ENCODE measurements at regions not wholly inside any gene's neighbourhood (a gene's known extent, or its start where the extent isn't known, plus 50 kb on each side); places are given as distances from the start of the nearest gene placed in this dataset.

GRCh38 chr6:129774697-129775447 is 64.9 kb upstream of the ARHGAP18 start (continued):
- TF ChIP-seq, protein P1, sequence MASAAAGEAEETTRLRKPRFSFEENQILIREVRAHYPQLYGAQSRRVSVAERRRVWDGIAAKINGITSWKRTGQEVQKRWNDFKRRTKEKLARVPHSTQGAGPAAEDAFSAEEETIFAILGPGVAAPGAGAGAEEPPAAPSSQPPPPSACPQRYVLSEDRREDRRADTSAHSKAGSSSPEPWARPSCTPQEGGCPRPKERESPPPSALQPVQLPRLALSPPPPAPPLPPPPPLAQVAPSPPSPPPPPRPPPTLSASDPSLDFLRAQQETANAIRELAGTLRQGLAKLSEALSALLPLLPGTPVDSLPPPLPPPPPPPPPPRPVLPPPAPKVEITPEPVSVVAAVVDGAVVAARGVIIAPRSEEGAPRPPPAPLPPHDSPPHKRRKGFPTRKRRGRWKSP (CRISPR knock-in tag; IDR thresholded peaks at IDR 0.05) = no peak
- TF ChIP-seq PRPF4 (IDR thresholded peaks at IDR 0.05; ENCODE audit: low read depth, low read length, poor library complexity, severe bottlenecking) = no peak
- no peak for TF ChIP-seq ZFP41 (CRISPR knock-in tag; IDR thresholded peaks at IDR 0.05; ENCODE audit: borderline replicate concordance)
- no peak for TF ChIP-seq ARNT2 (CRISPR knock-in tag; IDR thresholded peaks at IDR 0.05; ENCODE audit: low read depth)
- TF ChIP-seq ZNF678 (CRISPR knock-in tag; IDR thresholded peaks at IDR 0.05) = no peak
- no peak for TF ChIP-seq RBAK (CRISPR knock-in tag; IDR thresholded peaks at IDR 0.05)
- TF ChIP-seq AKAP8 (CRISPR knock-in tag; IDR thresholded peaks at IDR 0.05) = no peak
- TF ChIP-seq NFAT5 (CRISPR knock-in tag; IDR thresholded peaks at IDR 0.05) = no peak
- no peak for TF ChIP-seq TOPORS (CRISPR knock-in tag; IDR thresholded peaks at IDR 0.05)
- TF ChIP-seq, protein P2, sequence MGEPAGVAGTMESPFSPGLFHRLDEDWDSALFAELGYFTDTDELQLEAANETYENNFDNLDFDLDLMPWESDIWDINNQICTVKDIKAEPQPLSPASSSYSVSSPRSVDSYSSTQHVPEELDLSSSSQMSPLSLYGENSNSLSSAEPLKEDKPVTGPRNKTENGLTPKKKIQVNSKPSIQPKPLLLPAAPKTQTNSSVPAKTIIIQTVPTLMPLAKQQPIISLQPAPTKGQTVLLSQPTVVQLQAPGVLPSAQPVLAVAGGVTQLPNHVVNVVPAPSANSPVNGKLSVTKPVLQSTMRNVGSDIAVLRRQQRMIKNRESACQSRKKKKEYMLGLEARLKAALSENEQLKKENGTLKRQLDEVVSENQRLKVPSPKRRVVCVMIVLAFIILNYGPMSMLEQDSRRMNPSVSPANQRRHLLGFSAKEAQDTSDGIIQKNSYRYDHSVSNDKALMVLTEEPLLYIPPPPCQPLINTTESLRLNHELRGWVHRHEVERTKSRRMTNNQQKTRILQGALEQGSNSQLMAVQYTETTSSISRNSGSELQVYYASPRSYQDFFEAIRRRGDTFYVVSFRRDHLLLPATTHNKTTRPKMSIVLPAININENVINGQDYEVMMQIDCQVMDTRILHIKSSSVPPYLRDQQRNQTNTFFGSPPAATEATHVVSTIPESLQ (CRISPR knock-in tag; conservative IDR thresholded peaks at IDR 0.05) = no peak
- TF ChIP-seq, protein P3, sequence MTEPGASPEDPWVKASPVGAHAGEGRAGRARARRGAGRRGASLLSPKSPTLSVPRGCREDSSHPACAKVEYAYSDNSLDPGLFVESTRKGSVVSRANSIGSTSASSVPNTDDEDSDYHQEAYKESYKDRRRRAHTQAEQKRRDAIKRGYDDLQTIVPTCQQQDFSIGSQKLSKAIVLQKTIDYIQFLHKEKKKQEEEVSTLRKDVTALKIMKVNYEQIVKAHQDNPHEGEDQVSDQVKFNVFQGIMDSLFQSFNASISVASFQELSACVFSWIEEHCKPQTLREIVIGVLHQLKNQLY (CRISPR knock-in tag; IDR thresholded peaks at IDR 0.05) = no peak
- TF ChIP-seq RBFOX2 (IDR thresholded peaks at IDR 0.05; ENCODE audit: low read depth, low read length) = no peak
- no peak for TF ChIP-seq EEA1 (CRISPR knock-in tag; IDR thresholded peaks at IDR 0.05; ENCODE audit: borderline replicate concordance)
- TF ChIP-seq ETV6 (CRISPR knock-in tag; conservative IDR thresholded peaks at IDR 0.05) = 0 out of 2 replicates have a peak, but pooled peaks have one; percentile 30
- no peak for TF ChIP-seq NFE2 (CRISPR knock-in tag; IDR thresholded peaks at IDR 0.05)
- TF ChIP-seq RBM22 (optimal IDR thresholded peaks at IDR 0.05; ENCODE audit: low read length) = no peak
- TF ChIP-seq HNF4A (CRISPR knock-in tag; IDR thresholded peaks at IDR 0.05) = no peak
- TF ChIP-seq MXD4 (CRISPR knock-in tag; IDR thresholded peaks at IDR 0.05) = no peak
- no peak for TF ChIP-seq ZNF337 (CRISPR knock-in tag; IDR thresholded peaks at IDR 0.05; ENCODE audit: borderline replicate concordance, low read depth)
- TF ChIP-seq DNMT3B (CRISPR knock-in tag; conservative IDR thresholded peaks at IDR 0.05) = no peak
- TF ChIP-seq ZNF7 (CRISPR knock-in tag; IDR thresholded peaks at IDR 0.05) = no peak
- TF ChIP-seq ZNF891 (CRISPR knock-in tag; IDR thresholded peaks at IDR 0.05) = no peak

Data from HepG2 (cell line).